ENCODE measurements at regions not wholly inside any gene's neighbourhood (a gene's known extent, or its start where the extent isn't known, plus 50 kb on each side); places are given as distances from the start of the nearest gene placed in this dataset.

- DNase-seq, result no peak
- FAIRE-seq, result no peak
- intact Hi-C loops (cut with DNase I), result no loop called here
These were observed 977.9 kb downstream of the TMTC2 start for GRCh38 chr12:83664650-83665049.

GRCh38 chr12:83660727-83661358 lies 974.1 kb downstream of the TMTC2 start:
- no peak for FAIRE-seq
- intact Hi-C loops (cut with DNase I), result no loop called here
- H3K4me1 ChIP-seq, result no peaks in the 10 kb centered on the region
- ATAC-seq, result no peak
- H3K9me3 ChIP-seq, result no peaks in the 10 kb centered on the region
- 72 to 80% methylated on average over 3 of the region's 3 CpGs for WGBS, 2 donors
- DNase-seq, result no peak
- no peaks in the 10 kb centered on the region for H3K27me3 ChIP-seq
- TF ChIP-seq CTCF (IDR thresholded peaks at IDR 0.05), result no peak
- no peak overlapping the region for H3K27ac ChIP-seq
- no peaks in the 10 kb centered on the region for H3K36me3 ChIP-seq
- no peak overlapping the region for H3K4me3 ChIP-seq

More at GRCh38 chr12:83664650-83665049, 977.9 kb downstream of the TMTC2 start:
- Histone ChIP-seq H3K36me3 (no peaks in the 10 kb centered on the region), H3K4me1 (no peaks in the 10 kb centered on the region), H3K9me3 (no peaks in the 10 kb centered on the region), H3K4me3 (no peak overlapping the region), H3K27me3 (no peaks in the 10 kb centered on the region), H3K27ac (no peak overlapping the region)
- TF ChIP-seq CTCF (IDR thresholded peaks at IDR 0.05), result no peak
- ATAC-seq, result no peak

- intact Hi-C loops (cut with DNase I), result no loop called here
- Histone ChIP-seq H3K9me3 (no peaks in the 10 kb centered on the region), H3K27ac (no peak overlapping the region), H3K36me3 (no peaks in the 10 kb centered on the region), H3K4me1 (no peaks in the 10 kb centered on the region), H3K27me3 (no peaks in the 10 kb centered on the region), H3K4me3 (no peak overlapping the region)
- no peak for DNase-seq
- ATAC-seq, result no peak
- no peak for FAIRE-seq
- WGBS, 2 donors, result 63 to 76% methylated on average over 2 of the region's 2 CpGs
- no peak for TF ChIP-seq CTCF (IDR thresholded peaks at IDR 0.05)
These were observed 972.6 kb downstream of the TMTC2 start for GRCh38 chr12:83659321-83659720.

GRCh38 chr12:83656004-83656403 lies 969.3 kb downstream of the TMTC2 start:
- H3K36me3 ChIP-seq, result no peaks in the 10 kb centered on the region
- ATAC-seq (no peak), FAIRE-seq (no peak), DNase-seq (no peak)
- H3K27ac ChIP-seq, result no peak overlapping the region
- no peaks in the 10 kb centered on the region for H3K9me3 ChIP-seq
- 52 to 69% methylated on average over 2 of the region's 2 CpGs for WGBS, 2 donors
- H3K4me3 ChIP-seq, result no peak overlapping the region
- no peaks in the 10 kb centered on the region for H3K4me1 ChIP-seq
- no peak for TF ChIP-seq CTCF (IDR thresholded peaks at IDR 0.05)
- intact Hi-C loops (cut with DNase I), result no loop called here
- no peaks in the 10 kb centered on the region for H3K27me3 ChIP-seq

- H3K27ac ChIP-seq, result no peak overlapping the region
- WGBS, 2 donors, result 43 to 49% methylated on average over 3 of the region's 3 CpGs
- TF ChIP-seq CTCF (IDR thresholded peaks at IDR 0.05), result no peak
- ATAC-seq (no peak), FAIRE-seq (no peak), DNase-seq (peak in 1 of 6 donors; percentile 28)
- no peaks in the 10 kb centered on the region for H3K27me3 ChIP-seq
- intact Hi-C loops (cut with DNase I), result no loop called here
- no peaks in the 10 kb centered on the region for H3K9me3 ChIP-seq
- no peaks in the 10 kb centered on the region for H3K36me3 ChIP-seq
- no peaks in the 10 kb centered on the region for H3K4me1 ChIP-seq
- no peak overlapping the region for H3K4me3 ChIP-seq
These were observed 955.5 kb downstream of the TMTC2 start for GRCh38 chr12:83642205-83642604.

All from pancreas (tissue), 10 donors.